ENCODE measurements at regions not wholly inside any gene's neighbourhood (a gene's known extent, or its start where the extent isn't known, plus 50 kb on each side); places are given as distances from the start of the nearest gene placed in this dataset.

DNA sequence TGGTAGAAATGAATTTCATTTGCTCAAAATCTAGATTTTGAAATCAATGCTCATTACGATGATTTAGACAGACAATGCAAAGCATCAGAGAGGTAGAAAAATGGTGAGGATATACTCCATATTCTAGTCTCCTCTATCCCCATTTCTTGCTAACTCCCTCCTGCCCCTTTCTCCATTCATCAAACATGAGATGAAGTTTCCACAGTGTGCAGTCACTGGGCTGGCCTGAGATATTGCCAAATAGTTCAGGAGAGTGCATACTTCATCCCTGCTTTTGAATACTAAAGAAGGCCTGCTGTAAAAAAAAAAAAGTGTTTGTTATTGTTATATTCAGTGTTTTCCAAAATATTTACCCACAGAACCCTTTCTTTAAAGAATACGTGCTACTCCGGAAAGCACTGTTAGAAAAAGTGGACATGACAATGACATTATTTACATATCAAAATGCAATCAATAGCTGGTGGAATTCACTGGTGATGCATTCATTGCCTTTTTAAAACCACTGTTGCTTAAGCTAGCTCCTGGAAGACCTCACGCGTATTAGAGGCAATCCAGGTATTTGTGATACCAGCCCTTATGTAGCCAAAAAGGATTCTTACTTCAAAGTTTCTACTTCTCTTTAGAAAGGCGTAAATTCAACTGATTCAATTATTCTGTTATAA lies 247.6 kb upstream of the SOX2 start:
- H3K36me3 Mint-ChIP-seq (ENCODE audit: low read depth) = no peaks in the 10 kb centered on the region

DNA sequence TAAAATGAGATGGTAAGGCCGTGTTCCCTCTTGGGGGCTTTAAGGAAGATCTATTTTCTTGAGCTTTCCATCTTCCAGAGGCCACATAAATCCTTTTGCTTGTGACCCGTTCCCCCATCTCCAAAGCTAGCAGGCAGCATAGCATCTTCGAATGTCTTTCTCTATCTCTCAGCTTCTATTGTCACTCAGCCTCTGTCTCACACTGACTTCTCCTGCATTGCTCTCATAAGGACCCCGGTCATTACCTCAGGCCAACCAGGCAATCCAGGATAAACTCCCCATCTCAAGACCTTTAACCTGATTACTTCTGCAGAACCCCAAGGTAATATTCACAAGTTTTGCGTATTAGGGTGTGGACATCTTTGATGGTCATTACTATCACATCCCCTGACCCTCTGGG lies 250.3 kb upstream of the SOX2 start:
- H3K4me3 Mint-ChIP-seq = no peak overlapping the region
- ATAC-seq (no peak), DNase-seq (no peak)
- H3K4me1 Mint-ChIP-seq = no peaks in the 10 kb centered on the region
- no peaks in the 10 kb centered on the region for H3K27me3 Mint-ChIP-seq
- H3K36me3 Mint-ChIP-seq (ENCODE audit: low read depth) = no peaks in the 10 kb centered on the region
- peaks cover 7% of the 10 kb centered on the region for H3K9me3 Mint-ChIP-seq
- H3K27ac Mint-ChIP-seq = no peak overlapping the region

More for the DNA sequence above, 247.6 kb upstream of the SOX2 start:
- Mint-ChIP-seq H3K27me3 (no peaks in the 10 kb centered on the region), H3K27ac (no peak overlapping the region), H3K9me3 (peaks cover 7% of the 10 kb centered on the region), H3K4me3 (no peak overlapping the region), H3K4me1 (no peaks in the 10 kb centered on the region)
- no peak for ATAC-seq
- DNase-seq = no peak

DNA sequence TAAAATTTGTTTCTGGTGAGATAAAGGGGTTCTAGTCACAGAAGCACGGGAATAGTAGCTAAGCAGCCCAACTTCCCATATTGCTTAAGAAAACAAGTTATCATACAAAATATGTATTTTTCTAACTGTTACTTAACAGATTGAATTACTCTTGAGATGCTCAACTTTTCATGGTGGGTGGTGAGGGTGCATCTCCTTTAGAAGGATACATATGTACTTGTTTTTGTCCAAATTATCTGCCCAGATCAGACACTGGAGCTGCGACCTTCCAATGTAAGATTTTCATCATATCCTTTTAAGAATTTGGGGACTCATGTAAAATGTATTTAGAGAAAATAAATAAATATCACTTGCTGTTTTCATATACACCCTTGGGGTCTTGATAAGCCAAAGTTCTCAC lies 252.2 kb upstream of the SOX2 start:
- Mint-ChIP-seq H3K4me1 (no peaks in the 10 kb centered on the region), H3K27ac (no peak overlapping the region), H3K27me3 (no peaks in the 10 kb centered on the region), H3K4me3 (no peak overlapping the region), H3K9me3 (peaks cover 10% of the 10 kb centered on the region), H3K36me3 (ENCODE audit: low read depth) (no peaks in the 10 kb centered on the region)
- ATAC-seq (no peak), DNase-seq (no peak)

DNA sequence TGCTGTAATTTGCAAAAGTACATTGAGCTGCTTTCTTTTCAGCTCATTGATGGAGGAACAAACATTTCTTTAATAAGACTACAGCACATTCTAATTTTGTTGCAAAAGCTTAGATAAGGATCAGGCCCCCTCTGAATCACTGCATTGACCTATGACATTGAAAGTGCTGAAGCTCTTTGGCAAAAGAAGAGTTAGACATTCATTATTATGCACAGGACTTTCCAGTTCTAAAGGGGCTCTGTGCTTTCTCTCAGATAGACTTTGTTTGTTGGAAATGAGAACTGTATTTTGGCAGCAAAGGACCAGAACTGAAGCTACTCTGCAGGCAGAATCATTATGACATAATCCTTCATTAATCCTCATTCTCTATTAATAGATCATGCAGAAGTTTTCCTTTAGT lies 252.9 kb upstream of the SOX2 start:
- ATAC-seq (no peak), DNase-seq (no peak)
- no peaks in the 10 kb centered on the region for H3K27me3 Mint-ChIP-seq
- H3K9me3 Mint-ChIP-seq = peaks cover 11% of the 10 kb centered on the region
- no peaks in the 10 kb centered on the region for H3K36me3 Mint-ChIP-seq (ENCODE audit: low read depth)
- H3K27ac Mint-ChIP-seq = no peak overlapping the region
- no peaks in the 10 kb centered on the region for H3K4me1 Mint-ChIP-seq
- no peak overlapping the region for H3K4me3 Mint-ChIP-seq

DNA sequence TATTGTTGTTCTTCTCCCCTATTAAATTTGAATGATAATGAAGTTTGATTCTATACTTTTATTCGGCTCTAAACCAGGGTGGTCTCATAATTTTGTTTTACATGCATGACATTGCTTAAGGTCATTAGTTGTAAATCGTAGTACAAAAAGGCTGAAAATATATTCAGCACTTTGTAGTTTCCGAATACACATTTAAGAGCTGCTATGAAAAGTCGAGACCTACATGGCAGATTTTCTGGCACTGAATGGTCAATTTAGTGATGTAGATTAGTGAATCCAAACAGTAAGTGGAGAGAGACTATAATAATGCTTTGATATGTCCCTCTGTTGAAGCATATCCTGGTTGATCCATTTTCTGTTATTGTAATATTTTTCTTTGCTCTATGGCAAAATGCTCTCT lies 254.0 kb upstream of the SOX2 start:
- Mint-ChIP-seq H3K4me3 (no peak overlapping the region), H3K27me3 (no peaks in the 10 kb centered on the region), H3K27ac (no peak overlapping the region), H3K9me3 (peaks cover 11% of the 10 kb centered on the region), H3K36me3 (ENCODE audit: low read depth) (no peaks in the 10 kb centered on the region), H3K4me1 (no peaks in the 10 kb centered on the region)
- DNase-seq (no peak), ATAC-seq (no peak)

DNA sequence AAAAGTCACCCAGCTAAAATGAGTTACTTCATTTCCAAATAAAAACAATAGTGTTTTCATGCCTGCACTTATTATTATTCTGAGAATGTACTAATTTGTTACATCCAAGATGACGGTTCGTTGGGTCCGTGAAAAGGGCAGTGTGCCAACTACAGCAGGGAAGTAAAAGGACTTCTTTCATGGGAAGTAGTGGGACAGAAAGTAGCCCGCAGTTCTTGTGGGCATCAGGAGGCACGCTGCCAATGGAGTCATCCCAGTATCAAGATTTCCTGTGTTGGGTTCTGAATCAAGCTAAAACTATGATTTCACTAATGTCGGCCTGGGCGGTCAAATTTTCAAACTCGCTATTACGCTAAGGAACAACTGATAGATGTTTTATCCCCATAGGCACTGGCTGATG lies 254.5 kb upstream of the SOX2 start:
- Mint-ChIP-seq H3K9me3 (peaks cover 11% of the 10 kb centered on the region), H3K4me1 (no peaks in the 10 kb centered on the region), H3K4me3 (no peak overlapping the region), H3K27me3 (no peaks in the 10 kb centered on the region), H3K36me3 (ENCODE audit: low read depth) (no peaks in the 10 kb centered on the region), H3K27ac (no peak overlapping the region)
- no peak for ATAC-seq
- no peak for DNase-seq

DNA sequence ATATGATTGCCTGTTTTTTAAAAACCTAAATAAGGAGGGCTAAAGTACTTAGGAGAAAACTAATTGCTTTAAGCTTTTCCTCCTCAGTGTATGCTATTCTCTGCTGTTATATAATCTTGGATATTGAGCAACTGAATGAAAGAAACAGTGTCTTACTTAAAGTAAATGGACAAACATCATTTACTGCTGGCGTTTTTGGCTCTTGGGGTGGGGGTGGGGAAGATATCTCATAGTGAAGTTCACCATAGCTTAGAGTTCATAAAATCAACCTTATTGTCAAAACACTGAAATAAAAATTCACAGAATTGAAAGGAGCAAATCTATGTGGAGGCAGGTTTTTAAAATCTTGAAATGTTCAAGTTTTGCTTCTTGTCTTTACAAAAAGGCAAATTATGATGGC lies 256.4 kb upstream of the SOX2 start:
- ATAC-seq = no peak
- no peak for DNase-seq
- no peaks in the 10 kb centered on the region for H3K36me3 Mint-ChIP-seq (ENCODE audit: low read depth)
- H3K9me3 Mint-ChIP-seq = peaks cover 9% of the 10 kb centered on the region
- H3K4me1 Mint-ChIP-seq = no peaks in the 10 kb centered on the region
- no peaks in the 10 kb centered on the region for H3K27me3 Mint-ChIP-seq
- H3K4me3 Mint-ChIP-seq = no peak overlapping the region
- no peak overlapping the region for H3K27ac Mint-ChIP-seq

DNA sequence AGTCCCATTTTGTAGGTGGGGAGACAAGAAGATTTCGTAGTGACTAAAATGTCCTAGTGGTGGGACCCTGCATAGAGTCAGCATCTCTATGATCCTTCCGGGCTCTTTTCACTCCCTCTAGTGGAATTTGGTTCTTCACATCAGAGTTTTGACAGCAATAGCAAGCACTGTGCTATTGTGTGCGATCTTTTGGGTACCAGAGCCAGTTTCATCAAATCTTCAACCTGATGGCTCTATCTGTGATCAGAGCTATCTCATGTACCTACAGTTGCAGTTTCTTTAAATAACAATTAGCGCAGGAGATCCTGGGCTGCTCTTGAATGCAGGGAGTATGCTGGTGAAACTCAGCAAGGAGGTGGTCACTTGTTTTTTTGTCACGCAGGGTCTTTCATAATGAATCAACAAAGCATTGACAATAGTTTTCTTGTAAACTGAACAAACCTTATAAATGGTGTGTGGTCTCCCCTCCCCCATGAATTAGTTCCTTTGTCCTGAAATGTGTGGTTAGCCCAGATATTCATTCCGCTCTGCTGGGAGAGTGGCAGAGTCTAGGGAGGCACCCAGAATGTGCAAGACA lies 257.2 kb upstream of the SOX2 start:
- Mint-ChIP-seq H3K36me3 (ENCODE audit: low read depth) (no peaks in the 10 kb centered on the region), H3K9me3 (peaks cover 9% of the 10 kb centered on the region), H3K4me3 (no peak overlapping the region), H3K27ac (no peak overlapping the region), H3K27me3 (no peaks in the 10 kb centered on the region), H3K4me1 (no peaks in the 10 kb centered on the region)
- DNase-seq (no peak), ATAC-seq (no peak)

GRCh38 chr3:181446741-181447140 lies 265.0 kb upstream of the SOX2 start:
- Mint-ChIP-seq H3K4me3 (no peak overlapping the region), H3K27me3 (no peaks in the 10 kb centered on the region), H3K27ac (no peak overlapping the region), H3K9me3 (peaks cover 2% of the 10 kb centered on the region), H3K4me1 (no peaks in the 10 kb centered on the region), H3K36me3 (ENCODE audit: low read depth) (no peaks in the 10 kb centered on the region)
- ATAC-seq (no peak), DNase-seq (no peak)

DNA sequence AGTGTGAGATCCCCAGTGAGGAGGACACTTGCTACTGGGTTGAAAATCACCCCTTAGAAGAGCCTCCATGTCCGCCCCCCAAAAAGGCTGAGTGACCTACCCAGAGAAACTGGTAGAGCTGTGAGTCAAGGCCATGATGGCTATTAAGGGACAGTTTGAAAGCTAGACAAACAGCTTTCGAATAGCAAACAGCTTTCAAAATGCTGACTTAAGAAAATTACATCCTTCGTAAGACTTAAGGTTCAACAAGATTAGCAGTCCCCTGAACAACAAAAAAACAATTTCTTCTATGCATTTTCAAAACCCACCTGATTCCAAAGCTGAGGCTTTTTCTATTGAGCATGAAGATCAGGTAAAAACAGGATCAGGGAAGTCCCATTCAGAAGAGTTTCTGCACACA lies 269.7 kb upstream of the SOX2 start:
- Mint-ChIP-seq H3K27me3 (no peaks in the 10 kb centered on the region), H3K4me1 (no peaks in the 10 kb centered on the region), H3K4me3 (no peak overlapping the region), H3K36me3 (ENCODE audit: low read depth) (no peaks in the 10 kb centered on the region), H3K9me3 (no peaks in the 10 kb centered on the region), H3K27ac (no peak overlapping the region)
- ATAC-seq = no peak
- no peak for DNase-seq

DNA sequence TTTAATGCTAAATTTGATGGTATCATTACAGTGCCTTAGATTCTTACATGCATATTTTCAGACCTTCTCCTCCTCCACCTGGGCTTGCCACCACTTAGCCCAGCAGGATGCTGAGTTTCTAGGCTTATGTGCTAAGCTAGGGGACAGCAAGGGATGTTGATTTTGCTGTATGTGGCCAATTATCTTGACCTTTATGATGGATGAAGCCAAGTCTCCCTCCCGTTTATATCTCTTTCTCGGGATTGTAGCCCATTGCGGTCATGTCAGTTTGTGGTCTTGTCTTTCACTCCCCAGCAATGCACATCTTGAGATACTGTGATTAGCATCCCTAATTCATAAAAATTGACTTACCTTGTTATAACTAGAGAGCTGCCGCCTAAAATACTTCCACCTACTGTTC lies 278.7 kb upstream of the SOX2 start:
- Mint-ChIP-seq H3K4me1 (no peaks in the 10 kb centered on the region), H3K27me3 (no peaks in the 10 kb centered on the region), H3K9me3 (peaks cover 20% of the 10 kb centered on the region), H3K27ac (no peak overlapping the region), H3K36me3 (ENCODE audit: low read depth) (no peaks in the 10 kb centered on the region), H3K4me3 (no peak overlapping the region)
- ATAC-seq (no peak), DNase-seq (no peak)

- H3K4me3 Mint-ChIP-seq = no peak overlapping the region
- H3K36me3 Mint-ChIP-seq (ENCODE audit: low read depth) = no peaks in the 10 kb centered on the region
- peaks cover 25% of the 10 kb centered on the region for H3K9me3 Mint-ChIP-seq
- no peak overlapping the region for H3K27ac Mint-ChIP-seq
- ATAC-seq (no peak), DNase-seq (no peak)
- no peaks in the 10 kb centered on the region for H3K4me1 Mint-ChIP-seq
- H3K27me3 Mint-ChIP-seq = no peaks in the 10 kb centered on the region
Observed at GRCh38 chr3:181431748-181432147, 280.0 kb upstream of the SOX2 start.

DNA sequence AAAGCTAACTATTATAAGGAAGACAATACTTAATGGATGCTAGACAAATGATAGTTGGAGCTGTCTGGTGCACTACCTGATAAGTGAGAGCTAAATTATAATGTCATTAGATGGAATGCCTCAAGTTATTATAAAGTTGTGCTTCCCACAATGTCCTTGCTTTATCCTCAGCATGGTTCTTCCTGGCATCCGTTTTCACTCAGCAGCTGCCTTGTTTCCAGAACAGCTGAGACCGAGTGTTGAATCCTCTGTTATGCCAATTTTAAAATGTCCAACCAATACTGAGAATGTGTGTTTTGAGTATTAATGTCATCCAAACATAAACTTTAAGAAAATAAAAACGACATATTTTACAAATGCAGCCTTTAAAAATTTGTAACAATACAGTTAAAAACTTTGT lies 286.7 kb upstream of the SOX2 start:
- no peak overlapping the region for H3K27ac Mint-ChIP-seq
- H3K4me1 Mint-ChIP-seq = no peaks in the 10 kb centered on the region
- no peaks in the 10 kb centered on the region for H3K27me3 Mint-ChIP-seq
- no peak for ATAC-seq
- H3K9me3 Mint-ChIP-seq = peaks cover 18% of the 10 kb centered on the region
- no peaks in the 10 kb centered on the region for H3K36me3 Mint-ChIP-seq (ENCODE audit: low read depth)
- DNase-seq = no peak
- no peak overlapping the region for H3K4me3 Mint-ChIP-seq

- no peak for DNase-seq
- no peak overlapping the region for H3K4me3 Mint-ChIP-seq
- no peaks in the 10 kb centered on the region for H3K9me3 Mint-ChIP-seq
- H3K27ac Mint-ChIP-seq = no peak overlapping the region
- no peaks in the 10 kb centered on the region for H3K36me3 Mint-ChIP-seq (ENCODE audit: low read depth)
- no peaks in the 10 kb centered on the region for H3K27me3 Mint-ChIP-seq
- ATAC-seq = no peak
- H3K4me1 Mint-ChIP-seq = no peaks in the 10 kb centered on the region
Observed at GRCh38 chr3:181418233-181418632, 293.5 kb upstream of the SOX2 start.

- H3K4me3 Mint-ChIP-seq = no peak overlapping the region
- H3K36me3 Mint-ChIP-seq (ENCODE audit: low read depth) = no peaks in the 10 kb centered on the region
- ATAC-seq = no peak
- H3K4me1 Mint-ChIP-seq = no peaks in the 10 kb centered on the region
- no peaks in the 10 kb centered on the region for H3K27me3 Mint-ChIP-seq
- DNase-seq = no peak
- H3K27ac Mint-ChIP-seq = no peak overlapping the region
- no peaks in the 10 kb centered on the region for H3K9me3 Mint-ChIP-seq
Observed at GRCh38 chr3:181417748-181418147, 294.0 kb upstream of the SOX2 start.

DNA sequence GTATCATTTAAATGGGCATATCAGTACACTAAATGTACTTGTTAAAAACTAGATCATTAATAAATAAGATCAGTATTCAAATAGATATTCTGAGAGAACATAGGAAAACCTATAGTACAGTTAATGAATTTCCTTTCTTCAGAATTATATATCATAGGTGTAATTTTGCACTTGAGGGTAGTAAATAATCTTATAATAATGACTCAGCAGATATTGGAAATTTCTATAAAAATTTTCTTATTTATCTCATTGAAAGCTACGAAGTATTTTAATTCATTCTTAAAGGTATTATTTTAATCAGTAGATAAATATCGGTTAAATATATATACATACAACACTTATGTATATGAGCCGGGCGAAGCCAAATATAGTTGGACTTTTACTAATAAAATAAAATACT lies 300.9 kb upstream of the SOX2 start:
- no peak overlapping the region for H3K27ac Mint-ChIP-seq
- peaks cover 7% of the 10 kb centered on the region for H3K9me3 Mint-ChIP-seq
- no peak for ATAC-seq
- H3K4me3 Mint-ChIP-seq = no peak overlapping the region
- no peaks in the 10 kb centered on the region for H3K4me1 Mint-ChIP-seq
- no peaks in the 10 kb centered on the region for H3K27me3 Mint-ChIP-seq
- DNase-seq = no peak
- H3K36me3 Mint-ChIP-seq (ENCODE audit: low read depth) = no peaks in the 10 kb centered on the region

Data from activated naive CD8-positive, alpha-beta T cell treated with anti-CD3 and anti-CD28 coated beads, Interleukin-2, amount 50 U/mL, for 24 hours (primary cell).